Spleen (tissue), 7 donors: ENCODE measurements at regions not wholly inside any gene's neighbourhood (a gene's known extent, or its start where the extent isn't known, plus 50 kb on each side); places are given as distances from the start of the nearest gene placed in this dataset.

Source experiments
- CTCF ChIP-seq, 11 experiments: fragments of 200-600 bp in 7 of 11; fragments of 450-650 bp in 4 of 11; sonication (generic) in 4 of 11; IDR thresholded peaks in 8 of 11; conservative IDR thresholded peaks in 3 of 11; 1 replicate in 7 of 11; 2 replicates in 4 of 11; pipeline versions ENCODE4 v1.4.0 to v1.8.0; 2016 to 2021; ENCODE audit warnings: antibody characterized with exemption in 11 of 11, inconsistent platforms in 4 of 11, mild to moderate bottlenecking in 1 of 11
- POLR2AphosphoS5 ChIP-seq, 3 donors: sonication (generic); formaldehyde crosslinking; IDR thresholded peaks; one replicate each; pipeline ENCODE4 v1.5.1; 2017; ENCODE audit warnings: antibody characterized with exemption in 3 of 3
- donor health status: DM: no; HTN: no; CAD: no; lungs with moderate emphysema.
- donor health status: DM: no; HTN: no; CAD: no.
- donor health status: DM: no; HTN: no; CAD: no.

- no peak for TF ChIP-seq POLR2AphosphoS5 (IDR thresholded peaks at IDR 0.05)
- no peak for TF ChIP-seq CTCF (IDR thresholded peaks at IDR 0.05 in 8 of 11, conservative IDR thresholded peaks at IDR 0.05 in 3 of 11)
These were observed 162.4 kb upstream of the PIK3R1 start for GRCh38 chr5:68053202-68053601.
